Kidney tubule cell (primary cell): ENCODE measurements at regions not wholly inside any gene's neighbourhood (a gene's known extent, or its start where the extent isn't known, plus 50 kb on each side); places are given as distances from the start of the nearest gene placed in this dataset.
"Not testable (repeated sequence)": the region's sequence is repeated elsewhere in the genome, so short reads cannot be mapped to it uniquely, and the experiment has no call there.

Experiments
- DNase-seq: peaks from one replicate; pipeline ENCODE4 v3.0.0-alpha.2; 2018; ENCODE audit warnings: low spot score

- no peak for DNase-seq
Measured at GRCh38 chr10:80949785-80950184, 412.1 kb downstream of the SH2D4B start.

GRCh38 chr10:80952436-80952835 lies 414.7 kb downstream of the SH2D4B start:
- no peak for DNase-seq

- DNase-seq = no peak
Measured at GRCh38 chr10:80957161-80957560, 419.5 kb downstream of the SH2D4B start.

- no peak for DNase-seq
Measured at GRCh38 chr10:80964179-80964578, 426.5 kb downstream of the SH2D4B start.

GRCh38 chr10:80964955-80965614 lies 427.4 kb downstream of the SH2D4B start:
- DNase-seq = no peak

- DNase-seq = no peak
Measured at GRCh38 chr10:80966326-80966986, 428.8 kb downstream of the SH2D4B start.

GRCh38 chr10:80967357-80967756 lies 429.7 kb downstream of the SH2D4B start:
- DNase-seq = not testable (repeated sequence)

GRCh38 chr10:80968903-80969302 lies 431.2 kb downstream of the SH2D4B start:
- DNase-seq = no peak

- DNase-seq = no peak
Measured at GRCh38 chr10:80971461-80971860, 433.8 kb downstream of the SH2D4B start.

GRCh38 chr10:80976658-80977057 lies 439.0 kb downstream of the SH2D4B start:
- no peak for DNase-seq

- no peak for DNase-seq
Measured at GRCh38 chr10:80985102-80985501, 447.4 kb downstream of the SH2D4B start.

- no peak for DNase-seq
Measured at GRCh38 chr10:80986596-80986995, 448.9 kb downstream of the SH2D4B start.

GRCh38 chr10:80988755-80989154 lies 451.1 kb downstream of the SH2D4B start:
- DNase-seq = no peak

GRCh38 chr10:80996615-80997193 lies 459.0 kb downstream of the SH2D4B start:
- DNase-seq = no peak

GRCh38 chr10:81000781-81001180 lies 463.1 kb downstream of the SH2D4B start:
- no peak for DNase-seq

GRCh38 chr10:81002382-81002781 lies 464.7 kb downstream of the SH2D4B start:
- no peak for DNase-seq

- DNase-seq = no peak
Measured at GRCh38 chr10:81007872-81008271, 470.2 kb downstream of the SH2D4B start.

- DNase-seq = no peak
Measured at GRCh38 chr10:81008726-81009125, 471.0 kb downstream of the SH2D4B start.

- DNase-seq = no peak
Measured at GRCh38 chr10:81009296-81009695, 471.6 kb downstream of the SH2D4B start.

- DNase-seq = no peak
Measured at GRCh38 chr10:81013771-81014170, 476.1 kb downstream of the SH2D4B start.

- peak; percentile 62 for DNase-seq
Measured at GRCh38 chr10:81019029-81019890, 481.6 kb downstream of the SH2D4B start.

- DNase-seq = no peak
Measured at GRCh38 chr10:81021428-81022129, 483.9 kb downstream of the SH2D4B start.
